ENCODE measurements at regions not wholly inside any gene's neighbourhood (a gene's known extent, or its start where the extent isn't known, plus 50 kb on each side); places are given as distances from the start of the nearest gene placed in this dataset.

- no peak for TF ChIP-seq CTCF (IDR thresholded peaks at IDR 0.05)
- no peak for ATAC-seq (ENCODE audit: low FRiP score)
- no peak for DNase-seq (ENCODE audit: low spot score)
Observed at GRCh38 chr9:80086822-80087345, 515.1 kb downstream of the TLE4 start.

- DNase-seq (ENCODE audit: low spot score): no peak
- ATAC-seq (ENCODE audit: low FRiP score): no peak
- no peak for TF ChIP-seq CTCF (IDR thresholded peaks at IDR 0.05)
Observed at GRCh38 chr9:80086386-80086785, 514.6 kb downstream of the TLE4 start.

GRCh38 chr9:80085668-80086067 is 513.9 kb downstream of the TLE4 start:
- no peak for DNase-seq (ENCODE audit: low spot score)
- no peak for ATAC-seq (ENCODE audit: low FRiP score)
- TF ChIP-seq CTCF (IDR thresholded peaks at IDR 0.05): no peak

GRCh38 chr9:80082213-80082612 is 510.4 kb downstream of the TLE4 start:
- no peak for TF ChIP-seq CTCF (IDR thresholded peaks at IDR 0.05)

GRCh38 chr9:80078826-80079225 is 507.1 kb downstream of the TLE4 start:
- ATAC-seq (ENCODE audit: low FRiP score) (no peak), DNase-seq (ENCODE audit: low spot score) (no peak)
- no peak for TF ChIP-seq CTCF (IDR thresholded peaks at IDR 0.05)

More at GRCh38 chr9:80082213-80082612, 510.4 kb downstream of the TLE4 start:
- DNase-seq (ENCODE audit: low spot score) (no peak), ATAC-seq (ENCODE audit: low FRiP score) (no peak)

- DNase-seq (ENCODE audit: low spot score) (no peak), ATAC-seq (ENCODE audit: low FRiP score) (no peak)
- no peak for TF ChIP-seq CTCF (IDR thresholded peaks at IDR 0.05)
Observed at GRCh38 chr9:80077059-80077458, 505.3 kb downstream of the TLE4 start.

- DNase-seq (ENCODE audit: low spot score) (no peak), ATAC-seq (ENCODE audit: low FRiP score) (no peak)
- TF ChIP-seq CTCF (IDR thresholded peaks at IDR 0.05): no peak
Observed at GRCh38 chr9:80076162-80076561, 504.4 kb downstream of the TLE4 start.
